ENCODE measurements at regions not wholly inside any gene's neighbourhood (a gene's known extent, or its start where the extent isn't known, plus 50 kb on each side); places are given as distances from the start of the nearest gene placed in this dataset.

DNA sequence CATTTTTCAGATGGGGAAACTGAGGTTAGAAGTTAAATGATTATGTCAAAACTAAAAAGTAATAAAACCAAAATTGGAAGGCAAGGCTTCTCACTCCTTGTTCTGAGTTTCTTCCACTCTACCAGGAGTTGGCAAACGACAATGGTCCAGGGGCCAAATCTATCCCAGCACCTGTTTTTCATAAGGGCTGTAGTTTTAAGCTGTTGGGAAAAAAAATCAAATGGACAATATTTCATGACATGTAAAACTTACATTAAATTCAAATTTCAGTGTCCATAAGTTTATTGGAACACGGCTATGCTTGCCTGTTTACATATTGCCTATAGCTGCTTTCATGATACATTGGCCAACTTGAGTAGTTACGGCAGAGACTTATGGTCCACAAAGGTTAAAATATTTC lies 56.7 kb upstream of the TMCC3 start:
- no peak for TF ChIP-seq POLR2A (IDR thresholded peaks at IDR 0.05)
- no peak for TF ChIP-seq POLR2AphosphoS5 (IDR thresholded peaks at IDR 0.05)
- TF ChIP-seq, protein P1, sequence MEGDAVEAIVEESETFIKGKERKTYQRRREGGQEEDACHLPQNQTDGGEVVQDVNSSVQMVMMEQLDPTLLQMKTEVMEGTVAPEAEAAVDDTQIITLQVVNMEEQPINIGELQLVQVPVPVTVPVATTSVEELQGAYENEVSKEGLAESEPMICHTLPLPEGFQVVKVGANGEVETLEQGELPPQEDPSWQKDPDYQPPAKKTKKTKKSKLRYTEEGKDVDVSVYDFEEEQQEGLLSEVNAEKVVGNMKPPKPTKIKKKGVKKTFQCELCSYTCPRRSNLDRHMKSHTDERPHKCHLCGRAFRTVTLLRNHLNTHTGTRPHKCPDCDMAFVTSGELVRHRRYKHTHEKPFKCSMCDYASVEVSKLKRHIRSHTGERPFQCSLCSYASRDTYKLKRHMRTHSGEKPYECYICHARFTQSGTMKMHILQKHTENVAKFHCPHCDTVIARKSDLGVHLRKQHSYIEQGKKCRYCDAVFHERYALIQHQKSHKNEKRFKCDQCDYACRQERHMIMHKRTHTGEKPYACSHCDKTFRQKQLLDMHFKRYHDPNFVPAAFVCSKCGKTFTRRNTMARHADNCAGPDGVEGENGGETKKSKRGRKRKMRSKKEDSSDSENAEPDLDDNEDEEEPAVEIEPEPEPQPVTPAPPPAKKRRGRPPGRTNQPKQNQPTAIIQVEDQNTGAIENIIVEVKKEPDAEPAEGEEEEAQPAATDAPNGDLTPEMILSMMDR (IDR thresholded peaks at IDR 0.05): no peak
- TF ChIP-seq EP300 (IDR thresholded peaks at IDR 0.05): no peak
- intact Hi-C loops (cut with DNase I): no loop called here
- WGBS, 2 donors: 80 to 94% methylated on average over 3 of the region's 3 CpGs

DNA sequence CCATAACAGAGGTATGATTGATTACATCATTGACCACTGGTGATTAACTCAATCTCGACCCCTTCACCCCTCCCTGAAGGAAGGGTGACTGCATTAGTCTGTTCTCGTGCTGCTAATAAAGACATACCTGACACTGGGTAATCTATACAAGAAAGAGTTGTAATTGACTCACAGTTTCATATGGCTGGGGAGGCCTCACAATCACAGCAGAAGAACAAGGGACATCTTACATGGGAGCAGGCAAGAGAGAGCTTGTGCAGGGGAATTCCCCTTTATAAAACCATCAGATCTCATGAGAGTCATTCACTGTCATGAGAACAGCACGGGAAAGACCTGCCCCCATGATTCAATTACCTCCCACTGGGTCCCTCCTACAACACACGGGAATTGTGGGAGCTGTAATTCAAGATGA lies 55.9 kb upstream of the TMCC3 start:
- Histone ChIP-seq H3K4me3 (no peak overlapping the region), H3K27ac (no peak overlapping the region), H3K9me3 (no peaks in the 10 kb centered on the region), H3K36me3 (no peaks in the 10 kb centered on the region), H3K27me3 (no peaks in the 10 kb centered on the region), H3K4me1 (peaks cover 0 to 41% (median 28%) of the 10 kb centered on the region in 4 donors)
- intact Hi-C loops (cut with DNase I): no loop called here
- TF ChIP-seq POLR2A (IDR thresholded peaks at IDR 0.05) (no peak), EP300 (IDR thresholded peaks at IDR 0.05) (no peak), POLR2AphosphoS5 (IDR thresholded peaks at IDR 0.05) (no peak)
- TF ChIP-seq, protein P1 (IDR thresholded peaks at IDR 0.05): no peak
- no peak for DNase-seq
- 46 to 51% methylated on average over 4 of the region's 4 CpGs for WGBS, 2 donors

More for the DNA sequence above, 56.7 kb upstream of the TMCC3 start:
- H3K36me3 ChIP-seq: no peaks in the 10 kb centered on the region
- H3K27ac ChIP-seq: no peak overlapping the region
- H3K4me3 ChIP-seq: no peak overlapping the region
- peaks cover 0 to 41% (median 28%) of the 10 kb centered on the region in 4 donors for H3K4me1 ChIP-seq
- no peaks in the 10 kb centered on the region for H3K27me3 ChIP-seq
- H3K9me3 ChIP-seq: no peaks in the 10 kb centered on the region
- DNase-seq: no peak

- Histone ChIP-seq H3K4me3 (no peak overlapping the region), H3K27ac (no peak overlapping the region), H3K27me3 (no peaks in the 10 kb centered on the region), H3K36me3 (no peaks in the 10 kb centered on the region), H3K9me3 (no peaks in the 10 kb centered on the region), H3K4me1 (peaks cover 0 to 41% (median 28%) of the 10 kb centered on the region in 4 donors)
- DNase-seq: no peak
- 96 to 97% methylated on average over 4 of the region's 4 CpGs for WGBS, 2 donors
- TF ChIP-seq EP300 (IDR thresholded peaks at IDR 0.05): no peak
- intact Hi-C loops (cut with DNase I): no loop called here
Measured at GRCh38 chr12:94705676-94706075, 55.3 kb upstream of the TMCC3 start.

DNA sequence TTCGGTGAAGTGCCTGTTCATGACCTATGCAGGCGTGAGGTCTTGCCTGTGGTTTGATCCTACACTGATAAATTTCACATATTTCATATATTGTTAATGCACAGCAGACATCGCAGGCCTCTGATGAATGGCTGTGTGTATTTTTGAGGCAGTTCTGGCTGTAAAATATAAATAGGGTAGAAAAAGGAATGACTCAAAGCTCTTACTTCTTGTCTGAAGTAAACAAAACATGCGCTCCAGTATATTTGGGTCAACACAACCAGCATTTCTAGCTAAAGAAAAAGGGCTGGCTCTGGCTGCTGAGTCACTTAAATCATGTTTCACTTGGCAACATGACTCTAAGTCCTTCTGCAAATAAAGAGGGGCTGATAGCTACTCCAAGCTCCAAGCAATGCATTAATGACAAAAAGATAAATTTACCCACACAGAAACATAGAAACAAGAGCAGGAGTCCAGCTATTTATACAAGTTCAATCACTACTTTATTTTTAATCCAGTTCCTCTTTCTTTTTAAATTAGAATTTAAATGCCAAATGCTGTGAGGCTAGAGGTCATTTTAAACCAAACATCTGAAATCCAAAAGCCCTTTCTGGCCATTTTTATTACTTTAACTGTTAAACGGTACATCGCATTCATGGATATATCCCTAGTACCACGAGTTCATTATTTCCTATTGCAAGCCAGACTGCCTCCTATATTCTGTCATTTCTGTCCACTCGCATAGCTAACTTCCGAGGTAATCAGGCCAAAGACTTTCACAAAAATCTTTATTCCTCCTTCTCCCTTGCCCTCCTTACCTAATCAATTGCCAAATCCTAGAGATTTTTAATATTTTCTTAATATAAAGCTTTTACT lies 54.3 kb upstream of the TMCC3 start:
- intact Hi-C loops (cut with DNase I): no loop called here
- TF ChIP-seq, protein P1 (IDR thresholded peaks at IDR 0.05): no peak
- TF ChIP-seq POLR2A (IDR thresholded peaks at IDR 0.05) (no peak), POLR2AphosphoS5 (IDR thresholded peaks at IDR 0.05) (peak in 1 of 4 donors; percentile 9)
- Histone ChIP-seq H3K4me1 (peaks cover 0 to 41% (median 28%) of the 10 kb centered on the region in 4 donors), H3K27me3 (no peaks in the 10 kb centered on the region), H3K9me3 (no peaks in the 10 kb centered on the region), H3K36me3 (no peaks in the 10 kb centered on the region), H3K4me3 (no peak overlapping the region), H3K27ac (peak overlapping the region in 3 of 4 donors; percentile 5 to 19 (median 8))
- no peak for DNase-seq
- WGBS, 2 donors: 64 to 73% methylated on average over 9 of the region's 9 CpGs

GRCh38 chr12:94702696-94703095 lies 52.3 kb upstream of the TMCC3 start:
- H3K27me3 ChIP-seq: no peaks in the 10 kb centered on the region
- no peak overlapping the region for H3K4me3 ChIP-seq
- intact Hi-C loops (cut with DNase I): no loop called here
- H3K36me3 ChIP-seq: no peaks in the 10 kb centered on the region
- no peak overlapping the region for H3K27ac ChIP-seq
- WGBS, 2 donors: 79 to 96% methylated on average over 4 of the region's 4 CpGs
- TF ChIP-seq POLR2A (IDR thresholded peaks at IDR 0.05) (no peak), POLR2AphosphoS5 (IDR thresholded peaks at IDR 0.05) (no peak)
- TF ChIP-seq, protein P1 (IDR thresholded peaks at IDR 0.05): no peak
- peaks cover 0 to 30% (median 21%) of the 10 kb centered on the region in 4 donors for H3K4me1 ChIP-seq
- no peak for DNase-seq
- no peaks in the 10 kb centered on the region for H3K9me3 ChIP-seq
